Ovary (tissue), 7 donors: ENCODE measurements at regions not wholly inside any gene's neighbourhood (a gene's known extent, or its start where the extent isn't known, plus 50 kb on each side); places are given as distances from the start of the nearest gene placed in this dataset.
"Not testable (repeated sequence)": the region's sequence is repeated elsewhere in the genome, so short reads cannot be mapped to it uniquely, and the experiment has no call there.

ENCODE experiments used
- DNase-seq, 5 donors: peaks; one replicate each; pipeline ENCODE4 v3.0.0-alpha.2; 2019 to 2020
- H3K27ac ChIP-seq, 2 donors: fragments of 200-600 bp; one replicate each; pipeline versions ENCODE4 v1.5.1 to v1.8.0; 2019 to 2022
- H3K27me3 ChIP-seq: fragments of 200-600 bp; one replicate; pipeline ENCODE4 v1.8.0; 2022
- H3K36me3 ChIP-seq: fragments of 200-600 bp; sonication (generic); one replicate; pipeline ENCODE4 v1.5.1; 2019
- H3K4me1 ChIP-seq: one replicate; pipeline ENCODE4 v1.8.1; 2013; ENCODE audit warnings: mild to moderate bottlenecking, moderate library complexity; ENCODE audit not compliant: insufficient read depth
- H3K4me3 ChIP-seq: fragments of 200-600 bp; sonication (generic); one replicate; pipeline ENCODE4 v1.5.1; 2017
- H3K9me3 ChIP-seq, 2 donors: fragments of 200-600 bp in 1 of 2; sonication (generic) in 1 of 2; one replicate each; pipeline versions ENCODE4 v1.5.1 to v1.8.1; 2013 to 2019; ENCODE audit warnings: mild to moderate bottlenecking in 1 of 2, moderate library complexity in 1 of 2
- CTCF ChIP-seq, 3 donors: fragments of 450-650 bp in 2 of 3; fragments of 200-600 bp in 1 of 3; IDR thresholded peaks; one replicate each; pipeline versions ENCODE4 v1.5.1 to v1.8.0; 2016 to 2022; ENCODE audit warnings: antibody characterized with exemption in 3 of 3, mild to moderate bottlenecking in 1 of 3
- EP300 ChIP-seq: sonication (generic); formaldehyde crosslinking; IDR thresholded peaks from one replicate; pipeline ENCODE4 v1.6.1; 2017; ENCODE audit warnings: antibody characterized with exemption
- POLR2A ChIP-seq: fragments of 450-650 bp; IDR thresholded peaks from one replicate; pipeline ENCODE4 v1.6.1; 2017; ENCODE audit warnings: antibody characterized with exemption, mild to moderate bottlenecking, moderate library complexity
- WGBS, 3 donors: extraction: QIAGEN DNeasy Blood & Tissue Kit in 1 of 3; methylation state at CpG; one replicate each; pipeline versions ENCODE4 v1.1.5 to v1.1.7; 2013 to 2017; 5-methylcytosine and 5-hydroxymethylcytosine counted together
- intact Hi-C, 4 donors: fragments of 100-400 bp; cut with DNase I; formaldehyde crosslinking; loops; one replicate each; pipeline versions ENCODE4 v1.11.0 to v1.15.1; 2022 to 2023
- donor health status: DM: no; HTN: no; CAD: no; lungs with moderate emphysema.
- donor health status: DM: no; HTN: no; CAD: no.
- donor health status: Bipolar disorder and iron deficiency.
- donor health status: DM: no; HTN: no; CAD: no.
- donor health status: DM: yes; HTN: yes; CAD: no.

DNA sequence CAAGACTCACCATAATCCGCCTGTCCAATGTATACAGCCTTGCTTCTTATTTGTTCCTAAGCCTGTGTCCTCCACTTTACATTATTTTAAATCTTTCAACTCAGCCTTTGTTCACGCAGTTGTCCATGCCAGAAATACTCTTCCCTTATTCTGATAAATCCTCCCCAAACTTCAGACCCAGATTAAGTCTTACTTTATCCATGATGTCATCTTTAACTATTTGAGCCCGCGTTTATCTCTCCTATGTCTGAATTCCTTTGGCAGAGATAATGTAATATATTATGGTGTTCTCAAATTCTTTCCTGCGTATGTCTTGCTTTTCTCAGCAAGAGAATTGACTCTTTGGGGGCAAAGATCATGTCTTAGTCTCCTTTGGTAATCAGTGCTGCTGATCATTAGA, 129.6 kb downstream of the LUZP4 start:
- Histone ChIP-seq H3K27me3 (no peaks in the 10 kb centered on the region), H3K4me3 (no peak overlapping the region), H3K9me3 (peaks cover 0 to 3% of the 10 kb centered on the region in 2 donors), H3K4me1 (no peaks in the 10 kb centered on the region), H3K27ac (no peak overlapping the region), H3K36me3 (no peaks in the 10 kb centered on the region)
- DNase-seq = no peak
- WGBS, 3 donors = 54 to 69% (median 65%) methylated on average over 5 of the region's 5 CpGs
- intact Hi-C loops = no loop called here
- TF ChIP-seq CTCF (IDR thresholded peaks at IDR 0.05) (no peak), EP300 (no peak), POLR2A (no peak)

GRCh38 chrX:115423086-115423485, 133.6 kb downstream of the LUZP4 start:
- no peak overlapping the region for H3K4me3 ChIP-seq
- no peak overlapping the region for H3K27ac ChIP-seq
- no peaks in the 10 kb centered on the region for H3K4me1 ChIP-seq
- H3K36me3 ChIP-seq = no peaks in the 10 kb centered on the region
- no peak for TF ChIP-seq POLR2A
- no peak for TF ChIP-seq EP300
- no peak for TF ChIP-seq CTCF (IDR thresholded peaks at IDR 0.05)
- no peak for DNase-seq
- peaks cover 0 to 9% of the 10 kb centered on the region in 2 donors for H3K9me3 ChIP-seq
- 38 to 49% (median 44%) methylated on average over 3 of the region's 3 CpGs for WGBS, 3 donors
- H3K27me3 ChIP-seq = no peaks in the 10 kb centered on the region
- intact Hi-C loops = no loop called here

DNA sequence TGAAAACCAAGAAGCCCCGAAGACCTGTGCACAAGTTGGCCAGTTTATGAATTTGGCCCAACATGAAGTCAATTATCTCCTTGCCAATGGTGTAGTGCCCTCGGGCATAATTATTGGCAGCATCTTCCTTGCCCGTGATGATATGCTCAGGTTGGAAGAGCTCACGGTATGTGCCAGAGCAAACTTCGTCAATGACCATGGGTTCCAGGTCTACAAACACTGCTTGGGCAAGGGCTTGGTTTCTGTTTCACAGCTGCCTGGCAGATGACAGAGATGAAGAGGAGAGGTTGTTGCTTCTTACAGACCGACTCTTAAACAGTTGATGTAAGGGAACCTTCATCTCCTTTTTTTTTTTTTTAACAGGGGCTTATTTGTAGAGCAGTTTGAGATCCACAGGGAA, 135.6 kb upstream of the PLS3 start:
- Histone ChIP-seq H3K4me3 (no peak overlapping the region), H3K27ac (no peak overlapping the region), H3K9me3 (peaks cover 0 to 9% of the 10 kb centered on the region in 2 donors), H3K4me1 (no peaks in the 10 kb centered on the region), H3K27me3 (no peaks in the 10 kb centered on the region), H3K36me3 (no peaks in the 10 kb centered on the region)
- intact Hi-C loops = no loop called here
- DNase-seq = no peak
- no peak for TF ChIP-seq EP300
- TF ChIP-seq POLR2A = no peak
- no peak for TF ChIP-seq CTCF (IDR thresholded peaks at IDR 0.05)
- WGBS, 3 donors = 86 to 90% (median 86%) methylated on average over 6 of the region's 6 CpGs

DNA sequence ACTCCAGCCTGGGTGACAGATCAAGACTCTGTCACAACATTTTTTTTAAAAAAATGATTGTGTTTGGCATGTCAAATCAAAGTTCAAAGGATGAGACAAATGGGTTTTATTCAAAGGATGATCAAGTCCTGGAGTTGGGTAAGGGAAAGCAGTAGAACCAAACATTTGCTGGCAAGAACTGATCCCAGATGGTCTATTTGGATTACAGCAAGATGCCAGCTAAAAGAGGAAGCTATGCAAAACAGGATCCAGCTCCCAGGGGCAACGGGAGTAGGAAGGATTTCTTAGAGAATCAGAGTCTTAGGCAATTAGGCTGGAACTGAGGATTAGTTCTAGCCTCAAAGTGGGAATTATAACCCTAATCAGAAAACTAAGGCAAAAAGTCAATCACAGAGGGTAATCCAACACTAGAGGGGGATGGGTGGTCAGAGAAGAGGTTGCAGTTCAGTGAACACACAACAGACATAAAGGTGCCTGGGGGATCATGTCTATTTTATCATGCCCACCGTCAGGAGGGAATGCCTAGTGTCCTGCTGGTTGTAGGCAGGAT, 133.0 kb upstream of the PLS3 start:
- Histone ChIP-seq H3K4me3 (no peak overlapping the region), H3K27ac (no peak overlapping the region), H3K36me3 (no peaks in the 10 kb centered on the region), H3K27me3 (no peaks in the 10 kb centered on the region), H3K4me1 (no peaks in the 10 kb centered on the region), H3K9me3 (peaks cover 0 to 9% of the 10 kb centered on the region in 2 donors)
- TF ChIP-seq POLR2A = no peak
- TF ChIP-seq CTCF (IDR thresholded peaks at IDR 0.05) = no peak
- no peak for TF ChIP-seq EP300
- 47 to 63% (median 53%) methylated on average over 2 of the region's 2 CpGs for WGBS, 3 donors
- intact Hi-C loops = no loop called here
- DNase-seq = no peak

GRCh38 chrX:115434834-115435233, 126.1 kb upstream of the PLS3 start:
- H3K27ac ChIP-seq, H3K4me3 ChIP-seq, H3K4me1 ChIP-seq, H3K27me3 ChIP-seq, DNase-seq, H3K9me3 ChIP-seq, H3K36me3 ChIP-seq, intact Hi-C loops: not testable (repeated sequence)
- 88 to 92% (median 90%) methylated on average over 7 of the region's 7 CpGs for WGBS, 3 donors
